ENCODE measurements at regions not wholly inside any gene's neighbourhood (a gene's known extent, or its start where the extent isn't known, plus 50 kb on each side); places are given as distances from the start of the nearest gene placed in this dataset.

- Histone ChIP-seq H3K9me3 (replicated peaks) (no peaks in the 10 kb centered on the region), H3K4me3 (no peak overlapping the region), H3K4me1 (replicated peaks) (no peaks in the 10 kb centered on the region), H3K27ac (no peak overlapping the region), H3K27me3 (replicated peaks) (no peaks in the 10 kb centered on the region), H3K36me3 (no peaks in the 10 kb centered on the region)
- no peak for DNase-seq (ENCODE audit: low read depth in 1 of 2, low spot score in 2 of 2)
These were observed 337.2 kb upstream of the B3GAT1 start for GRCh38 chr11:134749040-134749839.

GRCh38 chr11:134746609-134747008 is 334.6 kb upstream of the B3GAT1 start:
- Histone ChIP-seq H3K27me3 (replicated peaks) (no peaks in the 10 kb centered on the region), H3K4me1 (replicated peaks) (peaks cover 14% of the 10 kb centered on the region), H3K27ac (no peak overlapping the region), H3K36me3 (no peaks in the 10 kb centered on the region), H3K4me3 (no peak overlapping the region), H3K9me3 (replicated peaks) (no peaks in the 10 kb centered on the region)
- DNase-seq (ENCODE audit: low read depth in 1 of 2, low spot score in 2 of 2), result no peak

GRCh38 chr11:134745456-134745855 is 333.4 kb upstream of the B3GAT1 start:
- Histone ChIP-seq H3K27ac (no peak overlapping the region), H3K36me3 (no peaks in the 10 kb centered on the region), H3K27me3 (replicated peaks) (no peaks in the 10 kb centered on the region), H3K4me1 (replicated peaks) (peaks cover 24% of the 10 kb centered on the region), H3K4me3 (no peak overlapping the region), H3K9me3 (replicated peaks) (no peaks in the 10 kb centered on the region)
- DNase-seq (ENCODE audit: low read depth in 1 of 2, low spot score in 2 of 2), result peak in 1 of 2 experiments; percentile 3

- Histone ChIP-seq H3K36me3 (no peaks in the 10 kb centered on the region), H3K27ac (no peak overlapping the region), H3K9me3 (replicated peaks) (no peaks in the 10 kb centered on the region), H3K4me3 (no peak overlapping the region), H3K27me3 (replicated peaks) (no peaks in the 10 kb centered on the region), H3K4me1 (replicated peaks) (peaks cover 24% of the 10 kb centered on the region)
- no peak for DNase-seq (ENCODE audit: low read depth in 1 of 2, low spot score in 2 of 2)
These were observed 331.8 kb upstream of the B3GAT1 start for GRCh38 chr11:134743820-134744195.

GRCh38 chr11:134742956-134743819 is 331.1 kb upstream of the B3GAT1 start:
- Histone ChIP-seq H3K4me1 (replicated peaks) (peaks cover 24% of the 10 kb centered on the region), H3K27me3 (replicated peaks) (no peaks in the 10 kb centered on the region), H3K27ac (peak overlapping the region; percentile 59), H3K4me3 (no peak overlapping the region), H3K36me3 (no peaks in the 10 kb centered on the region), H3K9me3 (replicated peaks) (no peaks in the 10 kb centered on the region)
- DNase-seq (ENCODE audit: low read depth in 1 of 2, low spot score in 2 of 2), result peak; percentile 8 to 48

GRCh38 chr11:134742224-134742612 is 330.2 kb upstream of the B3GAT1 start:
- Histone ChIP-seq H3K27ac (peak overlapping the region; percentile 59), H3K4me3 (no peak overlapping the region), H3K36me3 (no peaks in the 10 kb centered on the region), H3K27me3 (replicated peaks) (no peaks in the 10 kb centered on the region), H3K4me1 (replicated peaks) (peaks cover 24% of the 10 kb centered on the region), H3K9me3 (replicated peaks) (no peaks in the 10 kb centered on the region)
- peak in 1 of 2 experiments; percentile 59 for DNase-seq (ENCODE audit: low read depth in 1 of 2, low spot score in 2 of 2)

- Histone ChIP-seq H3K27me3 (replicated peaks) (no peaks in the 10 kb centered on the region), H3K27ac (peak overlapping the region; percentile 59), H3K4me3 (0 out of 2 replicates have a peak overlapping the region, but pooled peaks have one; percentile 8), H3K4me1 (replicated peaks) (peaks cover 24% of the 10 kb centered on the region), H3K9me3 (replicated peaks) (no peaks in the 10 kb centered on the region), H3K36me3 (no peaks in the 10 kb centered on the region)
- DNase-seq (ENCODE audit: low read depth in 1 of 2, low spot score in 2 of 2), result peak; percentile 59 to 83
These were observed 329.6 kb upstream of the B3GAT1 start for GRCh38 chr11:134741453-134742223.

- no peak for DNase-seq (ENCODE audit: low read depth in 1 of 2, low spot score in 2 of 2)
- Histone ChIP-seq H3K36me3 (no peaks in the 10 kb centered on the region), H3K27me3 (replicated peaks) (no peaks in the 10 kb centered on the region), H3K9me3 (replicated peaks) (no peaks in the 10 kb centered on the region), H3K4me3 (0 out of 2 replicates have a peak overlapping the region, but pooled peaks have one; percentile 8), H3K27ac (peak overlapping the region; percentile 59; the same call in 1 of the 2 replicates), H3K4me1 (replicated peaks) (peaks cover 24% of the 10 kb centered on the region)
These were observed 328.7 kb upstream of the B3GAT1 start for GRCh38 chr11:134740590-134741261.

GRCh38 chr11:134739136-134739535 is 327.1 kb upstream of the B3GAT1 start:
- Histone ChIP-seq H3K27ac (no peak overlapping the region), H3K4me1 (replicated peaks) (peaks cover 24% of the 10 kb centered on the region), H3K9me3 (replicated peaks) (no peaks in the 10 kb centered on the region), H3K4me3 (no peak overlapping the region), H3K36me3 (no peaks in the 10 kb centered on the region), H3K27me3 (replicated peaks) (no peaks in the 10 kb centered on the region)
- DNase-seq (ENCODE audit: low read depth in 1 of 2, low spot score in 2 of 2), result no peak

GRCh38 chr11:134738581-134738980 is 326.5 kb upstream of the B3GAT1 start:
- no peaks in the 10 kb centered on the region for H3K9me3 ChIP-seq (replicated peaks)
- no peaks in the 10 kb centered on the region for H3K27me3 ChIP-seq (replicated peaks)

GRCh38 chr11:134737563-134738510 is 325.8 kb upstream of the B3GAT1 start:
- Histone ChIP-seq H3K4me1 (replicated peaks) (peaks cover 18% of the 10 kb centered on the region), H3K27me3 (replicated peaks) (no peaks in the 10 kb centered on the region), H3K9me3 (replicated peaks) (no peaks in the 10 kb centered on the region), H3K36me3 (no peaks in the 10 kb centered on the region), H3K27ac (no peak overlapping the region), H3K4me3 (no peak overlapping the region)
- no peak for DNase-seq (ENCODE audit: low read depth in 1 of 2, low spot score in 2 of 2)

More at GRCh38 chr11:134738581-134738980, 326.5 kb upstream of the B3GAT1 start:
- no peaks in the 10 kb centered on the region for H3K36me3 ChIP-seq
- no peak for DNase-seq (ENCODE audit: low read depth in 1 of 2, low spot score in 2 of 2)
- H3K4me1 ChIP-seq (replicated peaks), result peaks cover 24% of the 10 kb centered on the region
- H3K4me3 ChIP-seq, result no peak overlapping the region
- no peak overlapping the region for H3K27ac ChIP-seq

GRCh38 chr11:134736251-134736947 is 324.4 kb upstream of the B3GAT1 start:
- no peaks in the 10 kb centered on the region for H3K36me3 ChIP-seq
- peaks cover 8% of the 10 kb centered on the region for H3K4me1 ChIP-seq (replicated peaks)
- no peaks in the 10 kb centered on the region for H3K27me3 ChIP-seq (replicated peaks)
- H3K27ac ChIP-seq, result no peak overlapping the region
- peak in 1 of 2 experiments; percentile 10 for DNase-seq (ENCODE audit: low read depth in 1 of 2, low spot score in 2 of 2)
- no peak overlapping the region for H3K4me3 ChIP-seq
- no peaks in the 10 kb centered on the region for H3K9me3 ChIP-seq (replicated peaks)
